Stomach (tissue), 4 donors: ENCODE measurements at regions not wholly inside any gene's neighbourhood (a gene's known extent, or its start where the extent isn't known, plus 50 kb on each side); places are given as distances from the start of the nearest gene placed in this dataset.

Experiments used
- EP300 ChIP-seq: sonication (generic); formaldehyde crosslinking; IDR thresholded peaks from one replicate; pipeline ENCODE4 v1.6.1; 2017; ENCODE audit warnings: antibody characterized with exemption
- POLR2A ChIP-seq, 4 donors: fragments of 450-650 bp; IDR thresholded peaks; one replicate each; pipeline ENCODE4 v1.6.1; 2016; ENCODE audit warnings: antibody characterized with exemption in 4 of 4, control low read depth in 2 of 4, mild to moderate bottlenecking in 1 of 4, moderate library complexity in 1 of 4
- POLR2AphosphoS5 ChIP-seq, 3 donors: sonication (generic); formaldehyde crosslinking; IDR thresholded peaks; one replicate each; pipeline ENCODE4 v1.6.1; 2016; ENCODE audit warnings: antibody characterized with exemption in 3 of 3
- TF ChIP-seq, protein P1 (sequence below), 7 experiments: fragments of 450-650 bp in 4 of 7; fragments of 200-600 bp in 3 of 7; sonication (generic) in 3 of 7; IDR thresholded peaks; one replicate each; pipeline ENCODE4 v1.5.1; 2016 to 2019; ENCODE audit warnings: antibody characterized with exemption in 7 of 7, control low read depth in 2 of 7, mild to moderate bottlenecking in 1 of 7

DNA sequence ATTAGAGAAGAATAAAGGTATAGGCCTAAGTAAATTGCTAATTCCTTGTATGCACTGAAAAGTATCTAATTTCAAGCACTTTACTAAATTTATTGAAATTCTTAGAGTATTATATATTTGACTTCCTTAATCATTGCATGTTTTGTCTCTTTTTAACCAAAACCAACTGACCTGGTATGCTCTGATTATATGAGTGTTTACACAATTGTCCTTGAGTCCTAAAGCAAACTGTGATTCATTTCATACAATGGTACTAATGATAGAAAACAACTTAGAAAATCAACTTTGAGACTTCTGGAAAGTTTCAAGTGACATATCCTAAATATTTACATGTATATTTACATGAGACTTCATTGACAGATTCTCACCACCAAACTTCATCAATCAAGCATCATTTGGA lies 1177.1 kb downstream of the ADGRL3 start:
- TF ChIP-seq, protein P1, sequence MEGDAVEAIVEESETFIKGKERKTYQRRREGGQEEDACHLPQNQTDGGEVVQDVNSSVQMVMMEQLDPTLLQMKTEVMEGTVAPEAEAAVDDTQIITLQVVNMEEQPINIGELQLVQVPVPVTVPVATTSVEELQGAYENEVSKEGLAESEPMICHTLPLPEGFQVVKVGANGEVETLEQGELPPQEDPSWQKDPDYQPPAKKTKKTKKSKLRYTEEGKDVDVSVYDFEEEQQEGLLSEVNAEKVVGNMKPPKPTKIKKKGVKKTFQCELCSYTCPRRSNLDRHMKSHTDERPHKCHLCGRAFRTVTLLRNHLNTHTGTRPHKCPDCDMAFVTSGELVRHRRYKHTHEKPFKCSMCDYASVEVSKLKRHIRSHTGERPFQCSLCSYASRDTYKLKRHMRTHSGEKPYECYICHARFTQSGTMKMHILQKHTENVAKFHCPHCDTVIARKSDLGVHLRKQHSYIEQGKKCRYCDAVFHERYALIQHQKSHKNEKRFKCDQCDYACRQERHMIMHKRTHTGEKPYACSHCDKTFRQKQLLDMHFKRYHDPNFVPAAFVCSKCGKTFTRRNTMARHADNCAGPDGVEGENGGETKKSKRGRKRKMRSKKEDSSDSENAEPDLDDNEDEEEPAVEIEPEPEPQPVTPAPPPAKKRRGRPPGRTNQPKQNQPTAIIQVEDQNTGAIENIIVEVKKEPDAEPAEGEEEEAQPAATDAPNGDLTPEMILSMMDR (IDR thresholded peaks at IDR 0.05) = no peak
- no peak for TF ChIP-seq POLR2A (IDR thresholded peaks at IDR 0.05)
- TF ChIP-seq EP300 = no peak
- TF ChIP-seq POLR2AphosphoS5 (IDR thresholded peaks at IDR 0.05) = no peak
